Fibroblast of lung (primary cell): ENCODE measurements at regions not wholly inside any gene's neighbourhood (a gene's known extent, or its start where the extent isn't known, plus 50 kb on each side); places are given as distances from the start of the nearest gene placed in this dataset.

Experiments used
- DNase-seq, 2 donors: peaks; one replicate each; pipeline versions ENCODE4 v3.0.0 to v3.0.0-alpha.2; 2010; ENCODE audit warnings: low read depth in 2 of 2
- H2AFZ ChIP-seq: 2 replicates; pipeline ENCODE4 v1.5.1; 2012; ENCODE audit warnings: low read length, control low read depth, inconsistent platforms
- H3K27ac ChIP-seq: 2 replicates; pipeline ENCODE4 v1.5.1; 2011; ENCODE audit warnings: low read length, control low read depth; ENCODE audit not compliant: insufficient read depth
- H3K27me3 ChIP-seq: 2 replicates; pipeline ENCODE4 v1.5.1; 2011; ENCODE audit warnings: mild to moderate bottlenecking, low read length; ENCODE audit not compliant: control insufficient read depth, insufficient read depth
- H3K36me3 ChIP-seq: 2 replicates; pipeline ENCODE4 v1.5.1; 2011; ENCODE audit warnings: low read length; ENCODE audit not compliant: control insufficient read depth, insufficient read depth
- H3K4me1 ChIP-seq: 2 replicates; pipeline ENCODE4 v1.5.1; 2011; ENCODE audit warnings: low read length; ENCODE audit not compliant: control insufficient read depth, insufficient read depth; ENCODE audit errors: extremely low read depth
- H3K4me2 ChIP-seq: 2 replicates; pipeline ENCODE4 v1.5.1; 2011; ENCODE audit warnings: low read length, control low read depth; ENCODE audit not compliant: insufficient read depth; ENCODE audit errors: extremely low read depth
- H3K4me3 ChIP-seq, 4 experiments: fragments of 200-600 bp in 1 of 4; sonication (generic) in 1 of 4; replicated peaks in 1 of 4; 2 replicates each; pipeline ENCODE4 v1.5.1; 2011 to 2016; ENCODE audit warnings: low read length in 4 of 4, low read depth in 3 of 4, mild to moderate bottlenecking in 3 of 4, control low read depth in 2 of 4, inconsistent platforms in 1 of 4, mixed read lengths in 1 of 4; ENCODE audit not compliant: insufficient read depth in 1 of 4; ENCODE audit errors: control extremely low read depth in 1 of 4
- H3K79me2 ChIP-seq: 2 replicates; pipeline ENCODE4 v1.5.1; 2012; ENCODE audit warnings: mild to moderate bottlenecking, low read length, inconsistent platforms; ENCODE audit not compliant: control insufficient read depth, insufficient read depth
- H3K9ac ChIP-seq: 2 replicates; pipeline ENCODE4 v1.5.1; 2011; ENCODE audit warnings: mild to moderate bottlenecking, low read length, control low read depth; ENCODE audit not compliant: insufficient read depth
- H3K9me3 ChIP-seq: 2 replicates; pipeline ENCODE4 v1.5.1; 2012; ENCODE audit warnings: low read depth, low read length; ENCODE audit not compliant: control insufficient read depth, insufficient read depth
- H4K20me1 ChIP-seq: 2 replicates; pipeline ENCODE4 v1.5.1; 2011; ENCODE audit warnings: low read length; ENCODE audit not compliant: control insufficient read depth, insufficient read depth; ENCODE audit errors: extremely low read depth
- CTCF ChIP-seq, 2 donors: IDR thresholded peaks in 1 of 2; conservative IDR thresholded peaks in 1 of 2; 1 replicate in 1 of 2; 2 replicates in 1 of 2; pipeline ENCODE4 v1.5.1; 2011 to 2012; ENCODE audit warnings: low read length in 2 of 2, control low read depth in 1 of 2, inconsistent platforms in 1 of 2, low read depth in 1 of 2, mild to moderate bottlenecking in 1 of 2
- EZH2 ChIP-seq: IDR thresholded peaks from 2 replicates; pipeline ENCODE4 v1.5.1; 2012; ENCODE audit warnings: low read length, control low read depth, mild to moderate bottlenecking; ENCODE audit errors: missing control alignments

GRCh38 chr7:115844857-115845256, 185.7 kb downstream of the TFEC start:
- no peaks in the 10 kb centered on the region for H3K79me2 ChIP-seq
- peak; percentile 20 to 31 for DNase-seq
- H3K27me3 ChIP-seq: no peaks in the 10 kb centered on the region
- no peak overlapping the region for H3K27ac ChIP-seq
- H4K20me1 ChIP-seq: no peaks in the 10 kb centered on the region
- H3K36me3 ChIP-seq: no peaks in the 10 kb centered on the region
- H3K4me1 ChIP-seq: no peaks in the 10 kb centered on the region
- H3K4me3 ChIP-seq: no peak overlapping the region
- no peak for TF ChIP-seq CTCF (conservative IDR thresholded peaks at IDR 0.05 in 1 of 2, IDR thresholded peaks at IDR 0.05 in 1 of 2; ENCODE audit: low read depth in 1 of 2, low read length in 2 of 2)
- TF ChIP-seq EZH2: no peak
- no peak overlapping the region for H2AFZ ChIP-seq
- H3K9ac ChIP-seq: no peak overlapping the region
- H3K4me2 ChIP-seq: no peak overlapping the region
- H3K9me3 ChIP-seq: no peaks in the 10 kb centered on the region

GRCh38 chr7:115840702-115841101, 189.9 kb downstream of the TFEC start:
- no peaks in the 10 kb centered on the region for H3K36me3 ChIP-seq

GRCh38 chr7:115838829-115839228, 191.7 kb downstream of the TFEC start:
- TF ChIP-seq EZH2: no peak
- no peak for TF ChIP-seq CTCF (conservative IDR thresholded peaks at IDR 0.05 in 1 of 2, IDR thresholded peaks at IDR 0.05 in 1 of 2; ENCODE audit: low read depth in 1 of 2, low read length in 2 of 2)
- peak in 1 of 2 donors; percentile 72 for DNase-seq
- no peak overlapping the region for H3K4me3 ChIP-seq

More at GRCh38 chr7:115840702-115841101, 189.9 kb downstream of the TFEC start:
- Histone ChIP-seq H2AFZ (no peak overlapping the region), H3K27ac (no peak overlapping the region), H3K9me3 (no peaks in the 10 kb centered on the region), H3K4me1 (no peaks in the 10 kb centered on the region), H3K27me3 (no peaks in the 10 kb centered on the region), H3K4me3 (no peak overlapping the region), H3K79me2 (no peaks in the 10 kb centered on the region), H4K20me1 (no peaks in the 10 kb centered on the region), H3K9ac (no peak overlapping the region), H3K4me2 (no peak overlapping the region)
- no peak for TF ChIP-seq CTCF (conservative IDR thresholded peaks at IDR 0.05 in 1 of 2, IDR thresholded peaks at IDR 0.05 in 1 of 2; ENCODE audit: low read depth in 1 of 2, low read length in 2 of 2)
- no peak for TF ChIP-seq EZH2
- no peak for DNase-seq

More at GRCh38 chr7:115838829-115839228, 191.7 kb downstream of the TFEC start:
- Histone ChIP-seq H3K27me3 (no peaks in the 10 kb centered on the region), H3K36me3 (no peaks in the 10 kb centered on the region), H3K27ac (no peak overlapping the region), H3K4me1 (no peaks in the 10 kb centered on the region), H2AFZ (no peak overlapping the region), H3K9me3 (no peaks in the 10 kb centered on the region), H3K4me2 (no peak overlapping the region), H4K20me1 (no peaks in the 10 kb centered on the region), H3K9ac (no peak overlapping the region), H3K79me2 (no peaks in the 10 kb centered on the region)
